Gastrocnemius medialis (tissue), 4 donors: ENCODE measurements at regions not wholly inside any gene's neighbourhood (a gene's known extent, or its start where the extent isn't known, plus 50 kb on each side); places are given as distances from the start of the nearest gene placed in this dataset.

ENCODE experiments used
- POLR2A ChIP-seq, 2 donors: fragments of 450-650 bp; IDR thresholded peaks; one replicate each; pipeline ENCODE4 v1.6.1; 2017; ENCODE audit warnings: antibody characterized with exemption in 2 of 2, mild to moderate bottlenecking in 2 of 2, moderate library complexity in 2 of 2
- TF ChIP-seq, protein P1 (sequence below), 5 experiments: fragments of 450-650 bp in 3 of 5; fragments of 200-600 bp in 2 of 5; sonication (generic) in 2 of 5; IDR thresholded peaks in 4 of 5; conservative IDR thresholded peaks in 1 of 5; 1 replicate in 4 of 5; 2 replicates in 1 of 5; pipeline ENCODE4 v1.5.1; 2016 to 2019; ENCODE audit warnings: antibody characterized with exemption in 5 of 5, mild to moderate bottlenecking in 3 of 5, moderate library complexity in 3 of 5

DNA sequence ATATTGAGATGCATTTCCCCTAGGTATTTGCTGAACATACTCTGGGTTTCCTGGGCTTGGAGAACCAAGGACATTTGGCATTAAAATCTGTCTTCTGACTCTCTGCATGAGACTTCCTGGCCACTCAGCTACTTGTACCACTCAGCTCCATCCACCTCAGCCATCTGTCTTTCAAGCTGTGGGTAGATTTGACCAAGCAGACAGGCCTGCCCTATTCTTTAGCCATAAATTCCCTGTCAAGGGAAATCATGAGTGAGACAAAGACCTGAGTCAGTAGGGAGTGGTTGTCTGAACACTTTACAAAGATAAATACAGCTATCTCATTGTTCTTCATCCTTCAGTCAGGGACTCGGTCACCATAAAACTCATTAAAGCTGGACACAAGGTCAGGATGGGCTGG, 399.1 kb downstream of the GPAM start:
- no peak for TF ChIP-seq POLR2A (IDR thresholded peaks at IDR 0.05)
- TF ChIP-seq, protein P1, sequence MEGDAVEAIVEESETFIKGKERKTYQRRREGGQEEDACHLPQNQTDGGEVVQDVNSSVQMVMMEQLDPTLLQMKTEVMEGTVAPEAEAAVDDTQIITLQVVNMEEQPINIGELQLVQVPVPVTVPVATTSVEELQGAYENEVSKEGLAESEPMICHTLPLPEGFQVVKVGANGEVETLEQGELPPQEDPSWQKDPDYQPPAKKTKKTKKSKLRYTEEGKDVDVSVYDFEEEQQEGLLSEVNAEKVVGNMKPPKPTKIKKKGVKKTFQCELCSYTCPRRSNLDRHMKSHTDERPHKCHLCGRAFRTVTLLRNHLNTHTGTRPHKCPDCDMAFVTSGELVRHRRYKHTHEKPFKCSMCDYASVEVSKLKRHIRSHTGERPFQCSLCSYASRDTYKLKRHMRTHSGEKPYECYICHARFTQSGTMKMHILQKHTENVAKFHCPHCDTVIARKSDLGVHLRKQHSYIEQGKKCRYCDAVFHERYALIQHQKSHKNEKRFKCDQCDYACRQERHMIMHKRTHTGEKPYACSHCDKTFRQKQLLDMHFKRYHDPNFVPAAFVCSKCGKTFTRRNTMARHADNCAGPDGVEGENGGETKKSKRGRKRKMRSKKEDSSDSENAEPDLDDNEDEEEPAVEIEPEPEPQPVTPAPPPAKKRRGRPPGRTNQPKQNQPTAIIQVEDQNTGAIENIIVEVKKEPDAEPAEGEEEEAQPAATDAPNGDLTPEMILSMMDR (IDR thresholded peaks at IDR 0.05 in 4 of 5, conservative IDR thresholded peaks at IDR 0.05 in 1 of 5) = no peak
